Keratinocyte (primary cell): ENCODE measurements at regions not wholly inside any gene's neighbourhood (a gene's known extent, or its start where the extent isn't known, plus 50 kb on each side); places are given as distances from the start of the nearest gene placed in this dataset.
"Not testable (repeated sequence)": the region's sequence is repeated elsewhere in the genome, so short reads cannot be mapped to it uniquely, and the experiment has no call there.

Experiments used
- DNase-seq: peaks from one replicate; pipeline ENCODE4 v3.0.0-alpha.2; 2011; ENCODE audit warnings: low read depth, missing footprints, low spot score
- FAIRE-seq: peaks from 2 replicates; lab custom pipeline; 2011; peaks lifted over from hg19 to GRCh38; lab: Jason Lieb, UNC
- H2AFZ ChIP-seq: 2 replicates; pipeline ENCODE4 v1.6.0; 2012; ENCODE audit warnings: low read length, control low read depth, inconsistent platforms; ENCODE audit not compliant: control insufficient read depth
- H3K27ac ChIP-seq: 2 replicates; pipeline ENCODE4 v1.5.1; 2011; ENCODE audit warnings: low read length; ENCODE audit not compliant: control insufficient read depth, insufficient read depth
- H3K27me3 ChIP-seq: 3 replicates; pipeline ENCODE4 v1.6.0; 2011; ENCODE audit warnings: low read length; ENCODE audit not compliant: control insufficient read depth, insufficient read depth; ENCODE audit errors: extremely low read depth
- H3K36me3 ChIP-seq, 2 experiments: 2 replicates in 1 of 2; 3 replicates in 1 of 2; pipeline ENCODE4 v1.5.1; 2011; ENCODE audit warnings: low read length in 2 of 2, mild to moderate bottlenecking in 1 of 2; ENCODE audit not compliant: control insufficient read depth in 2 of 2, insufficient read depth in 2 of 2; ENCODE audit errors: extremely low read depth in 1 of 2
- H3K4me1 ChIP-seq: 3 replicates; pipeline ENCODE4 v1.5.1; 2011; ENCODE audit warnings: low read length; ENCODE audit not compliant: control insufficient read depth, insufficient read depth; ENCODE audit errors: extremely low read depth
- H3K4me2 ChIP-seq: 3 replicates; pipeline ENCODE4 v1.6.0; 2011; ENCODE audit warnings: low read depth, low read length; ENCODE audit not compliant: control insufficient read depth, insufficient read depth; ENCODE audit errors: extremely low read depth
- H3K4me3 ChIP-seq, 3 experiments: fragments of 200-600 bp in 1 of 3; sonication (generic) in 1 of 3; 2 replicates in 2 of 3; 3 replicates in 1 of 3; pipeline ENCODE4 v1.5.1; 2011 to 2016; ENCODE audit warnings: low read length in 3 of 3, mild to moderate bottlenecking in 3 of 3, control low read depth in 2 of 3, inconsistent platforms in 1 of 3, low read depth in 1 of 3, mixed read lengths in 1 of 3, mixed run types in 1 of 3, moderate library complexity in 1 of 3; ENCODE audit not compliant: control insufficient read depth in 2 of 3, insufficient read depth in 2 of 3; ENCODE audit errors: extremely low read depth in 1 of 3
- H3K79me2 ChIP-seq: 2 replicates; pipeline ENCODE4 v1.6.0; 2012; ENCODE audit warnings: low read length; ENCODE audit not compliant: control insufficient read depth, insufficient read depth
- H3K9ac ChIP-seq: 3 replicates; pipeline ENCODE4 v1.6.0; 2011; ENCODE audit warnings: low read length; ENCODE audit not compliant: control insufficient read depth, insufficient read depth; ENCODE audit errors: extremely low read depth
- H3K9me1 ChIP-seq: 3 replicates; pipeline ENCODE4 v1.6.0; 2011; ENCODE audit warnings: low read length; ENCODE audit not compliant: control insufficient read depth, insufficient read depth; ENCODE audit errors: extremely low read depth
- H3K9me3 ChIP-seq: 2 replicates; pipeline ENCODE4 v1.5.1; 2012; ENCODE audit warnings: low read depth, low read length; ENCODE audit not compliant: control insufficient read depth
- H4K20me1 ChIP-seq: 3 replicates; pipeline ENCODE4 v1.6.0; 2011; ENCODE audit warnings: low read length; ENCODE audit not compliant: control insufficient read depth, insufficient read depth; ENCODE audit errors: extremely low read depth
- CTCF ChIP-seq, 3 experiments: IDR thresholded peaks in 1 of 3; conservative IDR thresholded peaks in 1 of 3; optimal IDR thresholded peaks in 1 of 3; 2 replicates in 2 of 3; 3 replicates in 1 of 3; pipeline versions ENCODE3 to v1.5.1; 2011; ENCODE audit warnings: low read length in 3 of 3, mild to moderate bottlenecking in 3 of 3, moderate library complexity in 2 of 3, control low read depth in 1 of 3, inconsistent platforms in 1 of 3; ENCODE audit not compliant: insufficient read depth in 2 of 3; ENCODE audit errors: extremely low read depth in 1 of 3
- EZH2 ChIP-seq: IDR thresholded peaks from one replicate; pipeline ENCODE4 v1.6.1; 2012; ENCODE audit warnings: inconsistent platforms, mild to moderate bottlenecking, low read length, moderate library complexity
- dilution Hi-C: fragments of 300-500 bp; cut with MboI; formaldehyde crosslinking; loops from one replicate; pipeline ENCODE4 v1.7.0; 2020; ENCODE audit warnings: low sequenced_read_pairs; ENCODE audit not compliant: extremely low pct_ligation_motif_present

GRCh38 chr5:108451269-108451668 lies 69.4 kb upstream of the FBXL17 start:
- DNase-seq (no peak), FAIRE-seq (no peak)
- H3K4me1 ChIP-seq: no peaks in the 10 kb centered on the region
- H3K9ac ChIP-seq: no peak overlapping the region
- no peaks in the 10 kb centered on the region for H3K36me3 ChIP-seq
- no peak overlapping the region for H2AFZ ChIP-seq
- no peaks in the 10 kb centered on the region for H3K9me1 ChIP-seq
- no peaks in the 10 kb centered on the region for H3K27me3 ChIP-seq
- no peak overlapping the region for H3K27ac ChIP-seq
- dilution Hi-C loops: no loop called here
- no peaks in the 10 kb centered on the region for H3K79me2 ChIP-seq
- no peak overlapping the region for H3K4me3 ChIP-seq
- H3K9me3 ChIP-seq: no peaks in the 10 kb centered on the region
- TF ChIP-seq CTCF (optimal IDR thresholded peaks at IDR 0.05 in 1 of 3, IDR thresholded peaks at IDR 0.05 in 1 of 3, conservative IDR thresholded peaks at IDR 0.05 in 1 of 3; ENCODE audit: extremely low read depth in 1 of 3, insufficient read depth in 2 of 3, low read length in 3 of 3) (no peak), EZH2 (no peak)
- no peak overlapping the region for H3K4me2 ChIP-seq
- H4K20me1 ChIP-seq: no peaks in the 10 kb centered on the region

GRCh38 chr5:108444130-108444529 lies 62.2 kb upstream of the FBXL17 start:
- dilution Hi-C loops, H3K4me1 ChIP-seq, H3K9me3 ChIP-seq, FAIRE-seq, H3K9me1 ChIP-seq, H3K27me3 ChIP-seq, H2AFZ ChIP-seq, DNase-seq, H3K36me3 ChIP-seq, H3K4me3 ChIP-seq, H3K4me2 ChIP-seq, H3K79me2 ChIP-seq, H4K20me1 ChIP-seq, H3K9ac ChIP-seq, H3K27ac ChIP-seq: not testable (repeated sequence)

DNA sequence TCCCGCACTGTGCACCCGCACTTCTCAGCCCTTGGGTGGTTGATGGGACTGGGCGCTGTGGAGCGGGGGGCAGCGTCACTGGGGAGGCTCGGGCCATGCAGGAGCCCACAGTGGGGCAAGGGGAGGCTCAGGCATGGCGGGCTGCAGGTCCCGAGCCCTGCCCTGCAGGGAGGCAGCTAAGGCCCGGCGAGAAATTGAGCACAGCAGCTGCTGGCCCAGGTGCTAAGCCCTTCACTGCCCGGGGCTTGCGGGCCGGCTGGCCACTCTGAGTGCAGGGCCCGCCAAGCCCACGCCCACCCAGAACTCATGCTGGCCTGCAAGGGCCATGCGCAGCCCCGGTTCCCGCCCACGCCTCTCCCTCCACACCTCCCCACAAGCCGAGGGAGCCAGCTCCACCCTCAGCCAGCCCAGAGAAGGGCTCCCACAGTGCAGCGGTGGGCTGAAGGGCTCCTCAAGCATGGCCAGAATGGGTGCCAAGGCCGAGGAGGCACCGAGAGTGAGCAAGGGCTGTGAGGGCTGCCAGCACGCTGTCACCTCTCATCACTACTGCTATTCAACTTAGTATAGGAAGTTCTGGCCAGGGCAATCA lies 60.3 kb upstream of the FBXL17 start:
- H3K9ac ChIP-seq, H3K36me3 ChIP-seq, H3K4me3 ChIP-seq, FAIRE-seq, H2AFZ ChIP-seq, dilution Hi-C loops, H3K4me1 ChIP-seq, H3K4me2 ChIP-seq, H4K20me1 ChIP-seq, H3K9me3 ChIP-seq, H3K27ac ChIP-seq, H3K27me3 ChIP-seq, H3K79me2 ChIP-seq, DNase-seq, H3K9me1 ChIP-seq: not testable (repeated sequence)
